ENCODE measurements at regions not wholly inside any gene's neighbourhood (a gene's known extent, or its start where the extent isn't known, plus 50 kb on each side); places are given as distances from the start of the nearest gene placed in this dataset.

DNA sequence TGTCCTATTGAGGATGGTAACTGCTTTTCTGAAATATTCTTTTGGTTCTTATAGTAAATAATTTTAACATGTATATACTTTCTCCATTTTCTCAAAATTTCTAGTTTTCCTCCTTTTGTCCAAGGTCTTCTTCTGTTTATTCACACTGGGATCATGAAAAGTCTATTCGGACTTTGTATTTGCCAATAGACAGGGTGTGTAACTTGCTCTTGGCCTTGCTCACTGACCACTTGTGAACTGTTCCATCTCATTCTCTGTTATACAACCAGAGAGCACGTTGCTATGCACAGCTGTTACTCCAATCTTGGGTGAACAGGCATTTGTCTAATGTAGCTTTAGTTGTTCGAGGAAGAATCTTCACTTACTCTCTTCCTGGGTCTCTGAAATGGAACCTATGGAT is 388.9 kb downstream of the SH3GL2 start:
- Histone ChIP-seq H3K4me2 (replicated peaks; ENCODE audit: low read depth, low read length, poor library complexity, severe bottlenecking) (no peak overlapping the region), H3K4me1 (ENCODE audit: control insufficient read depth in 2 of 2, insufficient read depth in 2 of 2, low read length in 2 of 2) (no peaks in the 10 kb centered on the region), H3K9me3 (ENCODE audit: control extremely low read depth in 1 of 3, control insufficient read depth in 2 of 3, insufficient read depth in 1 of 3, low read length in 2 of 3) (no peaks in the 10 kb centered on the region), H3K27ac (ENCODE audit: low read length in 2 of 2) (no peak overlapping the region), H3K9ac (ENCODE audit: low read length) (no peak overlapping the region), H3K27me3 (replicated peaks in 1 of 4; ENCODE audit: control extremely low read depth in 1 of 4, control insufficient read depth in 3 of 4, insufficient read depth in 4 of 4, low read length in 3 of 4) (no peaks in the 10 kb centered on the region), H4K20me1 (ENCODE audit: control insufficient read depth, insufficient read depth, low read length, poor library complexity, severe bottlenecking) (no peaks in the 10 kb centered on the region), H3K36me3 (replicated peaks in 1 of 2; ENCODE audit: control extremely low read depth in 1 of 2, control insufficient read depth in 1 of 2, extremely low read depth in 1 of 2, insufficient read depth in 2 of 2, low read length in 1 of 2) (no peaks in the 10 kb centered on the region), H2AFZ (ENCODE audit: insufficient read depth, low read depth, low read length, poor library complexity, severe bottlenecking) (no peak overlapping the region), H3K4me3 (ENCODE audit: control extremely low read depth in 1 of 5, extremely low read depth in 1 of 5, insufficient read depth in 1 of 5, low read depth in 2 of 5, low read length in 4 of 5) (no peak overlapping the region), H3K79me2 (ENCODE audit: control insufficient read depth, insufficient read depth, low read length) (no peaks in the 10 kb centered on the region)
- WGBS (ENCODE audit: insufficient coverage), result no CpG with 5 or more reads among the region's 3 CpGs
- H3K27ac Mint-ChIP-seq, result no peak overlapping the region
- no peak for ATAC-seq (ENCODE audit: low read depth)
- intact Hi-C loops (cut with micrococcal nuclease), result no loop called here
- H3K4me3 Mint-ChIP-seq, result no peak overlapping the region
- TF ChIP-seq, protein P1, sequence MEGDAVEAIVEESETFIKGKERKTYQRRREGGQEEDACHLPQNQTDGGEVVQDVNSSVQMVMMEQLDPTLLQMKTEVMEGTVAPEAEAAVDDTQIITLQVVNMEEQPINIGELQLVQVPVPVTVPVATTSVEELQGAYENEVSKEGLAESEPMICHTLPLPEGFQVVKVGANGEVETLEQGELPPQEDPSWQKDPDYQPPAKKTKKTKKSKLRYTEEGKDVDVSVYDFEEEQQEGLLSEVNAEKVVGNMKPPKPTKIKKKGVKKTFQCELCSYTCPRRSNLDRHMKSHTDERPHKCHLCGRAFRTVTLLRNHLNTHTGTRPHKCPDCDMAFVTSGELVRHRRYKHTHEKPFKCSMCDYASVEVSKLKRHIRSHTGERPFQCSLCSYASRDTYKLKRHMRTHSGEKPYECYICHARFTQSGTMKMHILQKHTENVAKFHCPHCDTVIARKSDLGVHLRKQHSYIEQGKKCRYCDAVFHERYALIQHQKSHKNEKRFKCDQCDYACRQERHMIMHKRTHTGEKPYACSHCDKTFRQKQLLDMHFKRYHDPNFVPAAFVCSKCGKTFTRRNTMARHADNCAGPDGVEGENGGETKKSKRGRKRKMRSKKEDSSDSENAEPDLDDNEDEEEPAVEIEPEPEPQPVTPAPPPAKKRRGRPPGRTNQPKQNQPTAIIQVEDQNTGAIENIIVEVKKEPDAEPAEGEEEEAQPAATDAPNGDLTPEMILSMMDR (IDR thresholded peaks at IDR 0.05), result no peak
- TF ChIP-seq EZH2 (IDR thresholded peaks at IDR 0.05; ENCODE audit: borderline replicate concordance, insufficient read depth, low read depth, low read length, poor library complexity, severe bottlenecking), result no peak
- DNase-seq, result no peak
- POLR2A ChIA-PET, result no interaction called here
- no peaks in the 10 kb centered on the region for H3K4me1 Mint-ChIP-seq
- CTCF ChIA-PET, result no interaction called here
- no peaks in the 10 kb centered on the region for H3K27me3 Mint-ChIP-seq
- H3K9me3 Mint-ChIP-seq (ENCODE audit: insufficient read depth), result no peaks in the 10 kb centered on the region

DNA sequence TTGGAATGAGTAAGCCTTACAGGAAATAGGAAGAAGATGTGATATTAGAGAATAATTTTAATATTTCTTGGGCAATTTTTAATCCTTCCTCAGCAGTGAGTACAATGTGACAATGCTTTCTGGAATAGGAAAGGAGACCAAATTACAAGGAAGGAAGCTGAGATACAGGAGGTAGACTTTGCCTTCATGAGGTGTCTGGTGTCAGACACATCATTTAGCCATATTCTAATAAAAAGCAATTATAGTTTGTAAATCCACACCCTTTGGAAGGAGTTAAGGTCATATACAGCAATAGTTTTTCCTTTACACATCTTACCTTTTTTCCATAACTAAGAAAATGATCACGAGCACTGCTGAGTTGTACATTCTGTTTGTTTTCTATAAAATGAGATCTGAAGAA is 390.4 kb downstream of the SH3GL2 start:
- no peaks in the 10 kb centered on the region for H4K20me1 ChIP-seq (ENCODE audit: control insufficient read depth, insufficient read depth, low read length, poor library complexity, severe bottlenecking)
- no peaks in the 10 kb centered on the region for H3K4me1 Mint-ChIP-seq
- no CpG with 5 or more reads among the region's 1 CpG for WGBS (ENCODE audit: insufficient coverage)
- H3K27ac ChIP-seq (ENCODE audit: low read length in 2 of 2), result no peak overlapping the region
- H3K9me3 Mint-ChIP-seq (ENCODE audit: insufficient read depth), result no peaks in the 10 kb centered on the region
- no peak overlapping the region for H3K4me2 ChIP-seq (replicated peaks; ENCODE audit: low read depth, low read length, poor library complexity, severe bottlenecking)
- no peaks in the 10 kb centered on the region for H3K27me3 Mint-ChIP-seq
- ChIA-PET CTCF (no interaction called here), POLR2A (no interaction called here)
- no peaks in the 10 kb centered on the region for H3K79me2 ChIP-seq (ENCODE audit: control insufficient read depth, insufficient read depth, low read length)
- no peak overlapping the region for H3K27ac Mint-ChIP-seq
- no peaks in the 10 kb centered on the region for H3K4me1 ChIP-seq (ENCODE audit: control insufficient read depth in 2 of 2, insufficient read depth in 2 of 2, low read length in 2 of 2)
- H3K9me3 ChIP-seq (ENCODE audit: control extremely low read depth in 1 of 3, control insufficient read depth in 2 of 3, insufficient read depth in 1 of 3, low read length in 2 of 3), result no peaks in the 10 kb centered on the region
- ATAC-seq (ENCODE audit: low read depth) (no peak), DNase-seq (no peak)
- H2AFZ ChIP-seq (ENCODE audit: insufficient read depth, low read depth, low read length, poor library complexity, severe bottlenecking), result no peak overlapping the region
- H3K4me3 ChIP-seq (ENCODE audit: control extremely low read depth in 1 of 5, extremely low read depth in 1 of 5, insufficient read depth in 1 of 5, low read depth in 2 of 5, low read length in 4 of 5), result no peak overlapping the region
- H3K27me3 ChIP-seq (replicated peaks in 1 of 4; ENCODE audit: control extremely low read depth in 1 of 4, control insufficient read depth in 3 of 4, insufficient read depth in 4 of 4, low read length in 3 of 4), result no peaks in the 10 kb centered on the region
- H3K9ac ChIP-seq (ENCODE audit: low read length), result no peak overlapping the region
- no peak overlapping the region for H3K4me3 Mint-ChIP-seq
- H3K36me3 ChIP-seq (replicated peaks in 1 of 2; ENCODE audit: control extremely low read depth in 1 of 2, control insufficient read depth in 1 of 2, extremely low read depth in 1 of 2, insufficient read depth in 2 of 2, low read length in 1 of 2), result no peaks in the 10 kb centered on the region
- TF ChIP-seq EZH2 (IDR thresholded peaks at IDR 0.05; ENCODE audit: borderline replicate concordance, insufficient read depth, low read depth, low read length, poor library complexity, severe bottlenecking), result no peak
- TF ChIP-seq, protein P1 (IDR thresholded peaks at IDR 0.05), result no peak
- intact Hi-C loops (cut with micrococcal nuclease), result no loop called here

Data from B cell (primary cell).